ACHN (cell line): ENCODE measurements at regions not wholly inside any gene's neighbourhood (a gene's known extent, or its start where the extent isn't known, plus 50 kb on each side); places are given as distances from the start of the nearest gene placed in this dataset.
A peak's percentile ranks its signal among the peaks of the same experiment; 100 is the strongest.

Experiments used
- DNase-seq: peaks from one replicate; pipeline ENCODE4 v3.0.0-alpha.2; 2015
- in situ Hi-C: cut with HindIII; loops from 2 replicates; pipeline ENCODE4 v1.10.0; 2017; ENCODE audit warnings: low sequenced_read_pairs, low pct_ligation_motif_present, low pct_unique_long_range_greater_than_20kb

DNA sequence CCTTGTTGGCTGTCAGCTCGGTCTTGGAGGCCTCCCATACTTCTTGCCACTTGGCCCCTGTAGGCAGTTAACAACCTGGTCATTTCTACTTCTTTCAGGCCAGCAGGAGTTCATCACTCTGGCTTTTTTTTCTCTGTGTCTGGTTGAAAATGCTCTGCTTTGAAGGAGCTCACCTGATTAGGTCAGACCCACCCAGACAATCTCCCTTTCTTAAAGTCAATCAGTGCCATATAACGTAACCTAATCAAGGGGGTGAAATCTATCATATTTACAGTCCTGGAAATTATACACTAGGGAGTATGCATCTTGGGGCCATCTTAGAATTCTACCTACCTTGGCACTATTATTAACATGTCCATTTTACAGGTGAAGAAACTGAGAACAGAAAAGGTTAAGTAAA, 155.4 kb downstream of the SREK1 start:
- DNase-seq, result no peak
- in situ Hi-C loops, result no loop called here

GRCh38 chr5:66302344-66302743, 158.2 kb downstream of the SREK1 start:
- no peak for DNase-seq
- in situ Hi-C loops, result loop anchor here (25.0 kb wide), 1 partner anchor 460 kb away; no protein-coding TSS in a partner anchor

- in situ Hi-C loops, result loop anchor here (25.0 kb wide), 1 partner anchor 456 kb away; no protein-coding TSS in a partner anchor
- peak; percentile 60 for DNase-seq
Measured at GRCh38 chr5:66306105-66306843, 162.2 kb downstream of the SREK1 start.

GRCh38 chr5:66306844-66307315, 162.8 kb downstream of the SREK1 start:
- no peak for DNase-seq

DNA sequence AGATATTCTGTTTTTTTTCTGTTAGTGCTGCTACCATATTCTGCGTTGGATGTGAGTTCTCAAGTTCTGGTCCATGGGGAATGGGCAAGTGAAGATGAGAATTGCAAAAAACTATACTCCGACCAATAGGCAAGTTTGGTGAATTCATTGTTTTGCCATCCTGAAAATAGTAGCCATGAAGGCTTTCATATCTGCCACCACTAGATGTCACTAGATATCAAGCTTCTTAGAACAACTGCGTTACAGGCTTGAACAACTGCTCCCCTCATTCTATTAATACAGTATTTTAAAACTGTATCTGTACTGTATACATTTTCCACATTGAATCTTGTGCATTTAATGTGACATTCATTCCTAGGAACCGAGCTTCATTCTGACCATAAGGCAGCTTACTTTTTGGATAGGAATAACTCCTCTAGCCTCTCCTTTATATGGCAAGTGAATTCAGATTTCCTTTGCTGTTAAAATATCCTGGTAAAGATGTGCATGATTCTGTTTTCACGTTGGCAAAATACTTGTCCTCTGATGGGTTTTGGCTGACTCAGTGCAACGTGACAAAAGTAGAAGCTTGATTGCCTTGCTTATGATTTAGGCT, 163.6 kb downstream of the SREK1 start:
- in situ Hi-C loops, result loop anchor here (25.0 kb wide), 1 partner anchor 455 kb away; no protein-coding TSS in a partner anchor
- DNase-seq, result peak; percentile 60

More at GRCh38 chr5:66306844-66307315, 162.8 kb downstream of the SREK1 start:
- in situ Hi-C loops, result loop anchor here (25.0 kb wide), 1 partner anchor 455 kb away; no protein-coding TSS in a partner anchor

DNA sequence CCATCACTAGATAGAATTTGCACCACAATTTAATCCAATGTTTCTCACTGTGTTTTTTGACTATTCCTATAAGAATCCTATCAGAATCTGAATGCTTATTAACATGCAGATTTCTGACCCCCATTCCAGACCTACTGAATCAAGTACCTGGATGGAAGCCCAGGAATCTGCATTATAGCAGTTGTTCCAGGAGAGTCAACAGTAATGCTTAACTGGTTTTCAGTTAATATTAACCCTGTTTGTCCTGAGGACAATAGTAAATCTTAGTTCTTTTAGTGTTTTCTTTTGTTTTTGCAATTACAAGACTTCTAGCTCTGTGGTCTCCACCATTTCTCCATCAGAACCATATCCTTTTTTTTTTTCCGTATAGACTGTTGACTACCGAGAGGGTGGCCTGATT, 168.2 kb downstream of the SREK1 start:
- in situ Hi-C loops, result loop anchor here (25.0 kb wide), 1 partner anchor 450 kb away; no protein-coding TSS in a partner anchor
- DNase-seq, result no peak

GRCh38 chr5:66315784-66316183, 171.7 kb downstream of the SREK1 start:
- in situ Hi-C loops, result loop anchor here (25.0 kb wide), 1 partner anchor 447 kb away; no protein-coding TSS in a partner anchor
- DNase-seq, result no peak

DNA sequence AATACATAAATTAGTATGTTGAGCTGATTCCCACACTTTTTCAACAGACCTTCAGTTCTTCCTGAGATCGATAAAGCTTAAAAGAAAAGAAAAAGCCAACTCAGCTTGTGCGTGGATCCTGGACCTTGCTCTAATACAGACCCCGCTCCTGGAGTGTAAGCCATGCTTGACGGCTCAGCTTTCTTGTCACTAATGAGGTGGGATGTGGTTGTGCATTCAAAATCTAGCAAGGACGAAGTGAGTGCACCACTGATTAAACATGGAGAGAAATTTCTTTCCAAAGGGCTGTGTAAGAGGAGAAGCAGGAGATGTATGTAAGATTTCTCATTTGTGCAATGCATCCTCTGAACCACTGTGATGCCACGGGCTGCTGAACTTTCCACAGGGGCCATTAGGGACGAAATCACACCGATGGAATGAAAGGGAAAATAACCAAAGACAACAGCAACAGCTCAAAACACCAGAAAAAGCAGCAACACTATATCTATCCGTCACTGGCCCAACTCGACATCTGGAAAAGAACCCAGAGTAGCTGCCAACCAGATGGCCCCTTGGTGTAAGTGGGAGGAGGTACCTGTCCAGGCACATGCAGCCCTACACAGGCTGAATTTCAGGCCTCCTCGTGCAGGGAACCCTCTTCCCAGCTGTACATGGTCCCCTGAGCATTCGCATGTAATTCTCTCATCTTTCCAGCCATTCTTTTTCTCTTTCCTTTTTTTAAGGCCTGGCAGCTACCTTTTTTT, 178.9 kb downstream of the SREK1 start:
- in situ Hi-C loops, result loop anchor here (25.0 kb wide), 1 partner anchor 439 kb away; no protein-coding TSS in a partner anchor
- no peak for DNase-seq

DNA sequence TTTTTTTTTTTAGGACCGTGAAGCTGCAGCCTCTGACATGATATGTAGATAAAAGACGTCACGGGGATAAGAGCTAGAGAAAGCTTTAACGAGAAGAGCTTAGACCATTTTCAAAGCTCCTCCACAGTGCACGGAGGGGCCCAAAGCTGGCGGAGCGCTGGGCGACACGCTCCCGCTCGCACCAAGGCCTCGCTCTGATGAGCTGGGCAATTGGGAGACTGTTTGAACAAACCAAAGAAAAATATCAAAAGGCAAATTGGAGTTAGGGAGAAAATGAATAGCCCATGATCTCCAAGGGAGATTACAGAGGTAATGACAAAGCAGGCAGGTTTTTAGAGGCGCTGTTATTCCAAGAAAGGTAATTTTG, 179.4 kb downstream of the SREK1 start:
- no peak for DNase-seq
- in situ Hi-C loops, result loop anchor here (25.0 kb wide), 1 partner anchor 439 kb away; no protein-coding TSS in a partner anchor

DNA sequence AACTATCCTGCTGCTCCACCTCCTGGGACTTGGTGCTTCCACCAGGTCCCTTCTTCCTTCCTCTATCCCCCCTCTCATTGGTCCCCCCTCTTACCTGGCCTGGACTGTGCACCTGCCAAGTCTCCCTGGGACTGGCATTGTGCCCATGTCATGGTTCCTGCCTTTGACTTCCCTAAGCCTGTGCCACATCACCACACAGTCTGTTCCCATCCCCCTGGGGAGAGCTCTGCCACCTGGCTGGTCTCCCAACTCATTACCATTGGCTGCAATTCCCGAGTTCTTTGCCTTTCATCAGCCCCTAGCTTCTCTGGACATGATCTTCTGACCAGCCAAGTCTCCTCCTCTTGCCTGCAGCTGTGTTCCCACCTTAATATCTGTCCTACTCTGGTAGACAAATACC, 180.3 kb downstream of the SREK1 start:
- in situ Hi-C loops, result loop anchor here (25.0 kb wide), 1 partner anchor 438 kb away; no protein-coding TSS in a partner anchor
- DNase-seq, result no peak

GRCh38 chr5:66326276-66326675, 182.2 kb downstream of the SREK1 start:
- in situ Hi-C loops, result no loop called here
- no peak for DNase-seq

DNA sequence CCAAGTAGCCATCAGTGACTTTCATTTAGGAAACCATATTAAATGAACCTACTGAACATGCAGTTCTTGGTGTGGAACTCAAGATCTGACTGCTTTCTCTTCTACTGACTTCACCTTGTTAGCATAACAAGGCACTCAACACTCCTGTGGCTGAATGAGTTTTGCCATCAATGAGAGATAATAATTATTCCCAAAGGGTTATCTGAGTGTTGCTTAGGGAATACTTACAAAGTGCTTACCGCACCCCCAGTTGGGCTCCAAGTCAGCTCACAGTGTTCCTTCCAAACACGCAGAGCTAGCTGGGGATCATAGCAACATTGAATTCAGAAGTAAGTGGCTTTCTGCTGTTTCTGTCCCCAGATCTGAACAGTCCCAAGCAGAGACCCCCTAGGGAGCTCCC, 182.9 kb downstream of the SREK1 start:
- no peak for DNase-seq
- in situ Hi-C loops, result no loop called here

- in situ Hi-C loops, result no loop called here
- DNase-seq, result no peak
Measured at GRCh38 chr5:66329078-66329477, 185.0 kb downstream of the SREK1 start.

GRCh38 chr5:66333192-66333591, 189.1 kb downstream of the SREK1 start:
- DNase-seq, result no peak
- in situ Hi-C loops, result no loop called here

GRCh38 chr5:66337626-66338226, 193.6 kb downstream of the SREK1 start:
- no peak for DNase-seq
- in situ Hi-C loops, result no loop called here

DNA sequence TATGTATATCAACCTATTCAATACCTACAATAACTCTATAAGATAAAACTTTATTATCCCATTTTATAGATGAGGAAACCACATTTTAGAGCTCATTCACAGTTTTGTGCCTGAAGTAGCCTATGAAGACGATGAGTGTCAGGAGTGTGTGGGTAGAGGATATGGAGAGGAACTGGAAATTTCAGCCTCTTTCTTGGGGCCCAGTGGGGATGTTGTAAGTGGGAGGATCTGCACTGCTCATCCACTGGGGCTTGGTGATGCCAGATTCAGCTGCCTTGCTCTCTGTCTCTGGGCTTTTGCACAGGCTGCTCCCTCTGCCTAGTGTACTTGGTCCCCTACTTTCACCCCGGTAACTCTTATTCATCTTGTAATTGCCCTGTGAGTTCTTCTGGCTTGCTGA, 194.7 kb downstream of the SREK1 start:
- in situ Hi-C loops, result no loop called here

GRCh38 chr5:66339896-66340295, 195.8 kb downstream of the SREK1 start:
- no peak for DNase-seq
- in situ Hi-C loops, result no loop called here

More for the DNA sequence above, 194.7 kb downstream of the SREK1 start:
- DNase-seq, result no peak

GRCh38 chr5:66340786-66341185, 196.7 kb downstream of the SREK1 start:
- DNase-seq, result no peak
- in situ Hi-C loops, result no loop called here
